BE2C (cell line): ENCODE measurements at regions not wholly inside any gene's neighbourhood (a gene's known extent, or its start where the extent isn't known, plus 50 kb on each side); places are given as distances from the start of the nearest gene placed in this dataset.

Experiments
- DNase-seq: peaks from one replicate; pipeline ENCODE4 v3.0.0-alpha.2; 2020
- H3K27me3 ChIP-seq: fragments of 250-450 bp; sonication (Bioruptor Pico); 2 replicates; pipeline ENCODE4 v1.5.1; 2020; ENCODE audit warnings: mild to moderate bottlenecking
- H3K36me3 ChIP-seq: fragments of 250-450 bp; sonication (Bioruptor Pico); 2 replicates; pipeline ENCODE4 v1.5.1; 2020; ENCODE audit warnings: mild to moderate bottlenecking
- H3K4me1 ChIP-seq: fragments of 250-450 bp; sonication (Bioruptor Pico); 2 replicates; pipeline ENCODE4 v1.5.1; 2020
- H3K4me3 ChIP-seq: 2 replicates; pipeline ENCODE4 v1.5.1; 2011; ENCODE audit warnings: low read depth, low read length
- H3K9me3 ChIP-seq: fragments of 250-450 bp; sonication (Bioruptor Pico); 2 replicates; pipeline ENCODE4 v1.5.1; 2020
- TF ChIP-seq, protein P1 (sequence below): IDR thresholded peaks from 2 replicates; pipeline ENCODE4 v1.5.1; 2012; ENCODE audit warnings: mild to moderate bottlenecking, low read depth, low read length

DNA sequence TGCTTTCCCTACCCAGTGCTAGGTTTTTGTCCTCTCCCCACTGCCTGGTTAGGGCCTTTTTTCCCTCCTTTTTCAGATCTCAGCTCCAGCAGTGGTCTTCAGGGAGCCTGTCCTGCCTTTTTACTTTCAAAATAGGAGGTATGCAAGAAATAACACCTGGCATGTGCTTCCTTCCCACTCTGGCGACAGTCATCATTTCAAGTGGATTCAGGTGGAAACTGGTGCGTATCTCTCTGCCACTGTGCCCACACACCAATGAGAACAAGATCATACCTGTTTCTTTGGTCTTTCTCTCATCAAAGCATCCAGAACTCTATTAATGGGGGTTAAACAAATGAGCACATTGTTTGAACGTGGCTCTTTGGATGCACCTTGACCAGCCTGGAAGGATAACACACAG lies 95.7 kb upstream of the GGTLC1 start:
- Histone ChIP-seq H3K4me3 (no peak overlapping the region), H3K36me3 (no peaks in the 10 kb centered on the region), H3K9me3 (no peaks in the 10 kb centered on the region), H3K27me3 (no peaks in the 10 kb centered on the region; the same call in 1 of the 2 replicates), H3K4me1 (no peaks in the 10 kb centered on the region)
- TF ChIP-seq, protein P1, sequence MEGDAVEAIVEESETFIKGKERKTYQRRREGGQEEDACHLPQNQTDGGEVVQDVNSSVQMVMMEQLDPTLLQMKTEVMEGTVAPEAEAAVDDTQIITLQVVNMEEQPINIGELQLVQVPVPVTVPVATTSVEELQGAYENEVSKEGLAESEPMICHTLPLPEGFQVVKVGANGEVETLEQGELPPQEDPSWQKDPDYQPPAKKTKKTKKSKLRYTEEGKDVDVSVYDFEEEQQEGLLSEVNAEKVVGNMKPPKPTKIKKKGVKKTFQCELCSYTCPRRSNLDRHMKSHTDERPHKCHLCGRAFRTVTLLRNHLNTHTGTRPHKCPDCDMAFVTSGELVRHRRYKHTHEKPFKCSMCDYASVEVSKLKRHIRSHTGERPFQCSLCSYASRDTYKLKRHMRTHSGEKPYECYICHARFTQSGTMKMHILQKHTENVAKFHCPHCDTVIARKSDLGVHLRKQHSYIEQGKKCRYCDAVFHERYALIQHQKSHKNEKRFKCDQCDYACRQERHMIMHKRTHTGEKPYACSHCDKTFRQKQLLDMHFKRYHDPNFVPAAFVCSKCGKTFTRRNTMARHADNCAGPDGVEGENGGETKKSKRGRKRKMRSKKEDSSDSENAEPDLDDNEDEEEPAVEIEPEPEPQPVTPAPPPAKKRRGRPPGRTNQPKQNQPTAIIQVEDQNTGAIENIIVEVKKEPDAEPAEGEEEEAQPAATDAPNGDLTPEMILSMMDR = no peak
- no peak for DNase-seq

DNA sequence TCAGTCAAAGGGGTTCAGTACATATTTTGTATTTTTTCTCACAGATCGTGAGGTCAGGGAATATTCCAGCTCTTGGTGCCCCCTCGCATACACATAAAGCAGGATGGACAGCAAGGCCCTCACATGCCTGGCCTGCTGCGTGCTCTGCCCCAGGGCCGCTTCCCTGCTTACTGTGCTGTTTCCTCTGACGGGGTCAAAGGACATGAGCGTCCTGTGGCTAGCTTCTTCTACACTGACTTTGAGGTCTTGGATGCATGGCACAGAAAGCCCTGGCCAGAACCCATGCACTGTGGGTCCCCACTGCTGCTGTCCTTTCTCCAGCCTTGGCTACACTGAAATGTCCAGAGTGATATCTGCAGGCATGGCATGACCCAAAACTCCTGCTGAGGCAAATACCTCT lies 92.5 kb upstream of the GGTLC1 start:
- Histone ChIP-seq H3K9me3 (no peaks in the 10 kb centered on the region), H3K36me3 (no peaks in the 10 kb centered on the region), H3K4me3 (no peak overlapping the region), H3K4me1 (no peaks in the 10 kb centered on the region), H3K27me3 (no peaks in the 10 kb centered on the region)
- TF ChIP-seq, protein P1 = no peak
- no peak for DNase-seq

DNA sequence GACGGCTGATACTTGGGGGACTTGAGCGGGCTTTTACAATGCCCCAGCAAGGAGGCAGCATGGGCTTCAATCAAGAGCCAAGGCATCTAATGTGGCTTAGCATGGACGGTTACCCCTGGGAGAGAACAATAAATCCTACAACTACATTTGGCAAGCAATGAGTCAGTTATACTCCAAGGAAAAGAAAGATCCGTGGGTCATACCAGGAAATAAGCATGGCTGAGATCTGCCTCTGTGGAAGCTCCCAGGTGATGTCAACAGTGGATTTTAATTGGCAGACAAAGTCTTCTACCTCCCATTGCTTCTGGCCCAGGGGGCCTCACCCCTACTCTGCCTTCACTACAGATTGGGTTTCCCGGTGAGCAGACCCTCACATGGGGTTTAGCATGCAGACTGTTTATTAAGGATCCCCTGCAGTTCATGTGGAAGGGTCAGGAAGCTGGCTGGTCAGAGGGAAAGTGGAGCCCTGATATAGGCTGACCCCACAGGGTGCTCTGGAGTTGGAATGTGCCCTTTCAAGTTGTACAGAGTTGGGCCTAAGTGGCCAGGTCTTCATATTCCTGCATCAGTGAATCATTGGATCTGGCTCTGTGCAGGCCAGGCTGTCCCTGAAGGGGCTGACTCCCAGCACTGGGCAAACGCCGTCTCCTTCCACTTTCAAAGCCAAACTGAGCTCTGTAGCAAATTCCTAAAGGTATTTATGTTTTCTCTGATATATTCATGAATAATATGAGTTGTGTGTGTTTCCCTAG lies 91.3 kb upstream of the GGTLC1 start:
- no peak for DNase-seq
- H3K4me1 ChIP-seq = no peaks in the 10 kb centered on the region
- H3K27me3 ChIP-seq = no peaks in the 10 kb centered on the region
- H3K9me3 ChIP-seq = no peaks in the 10 kb centered on the region
- H3K4me3 ChIP-seq = no peak overlapping the region
- TF ChIP-seq, protein P1 = no peak
- H3K36me3 ChIP-seq = no peaks in the 10 kb centered on the region

DNA sequence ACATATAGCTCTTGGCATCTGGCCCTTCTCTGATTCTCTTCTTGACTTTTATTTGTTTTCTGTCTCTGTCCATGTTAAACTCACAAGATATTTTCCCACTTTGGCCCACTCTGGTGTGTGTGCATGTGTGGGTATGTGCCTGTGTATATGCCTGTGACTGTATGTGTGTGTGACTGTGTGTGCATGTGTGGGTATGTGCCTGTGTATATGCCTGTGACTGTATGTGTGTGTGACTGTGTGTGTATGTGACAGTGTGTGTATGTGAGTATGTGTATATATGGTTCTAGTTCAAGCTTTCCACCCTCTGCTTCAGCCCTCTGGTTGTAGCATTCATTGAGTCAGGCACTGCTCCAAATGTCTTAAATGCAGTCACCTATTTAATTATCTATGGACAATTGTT lies 88.6 kb upstream of the GGTLC1 start:
- H3K4me3 ChIP-seq = no peak overlapping the region
- H3K36me3 ChIP-seq = no peaks in the 10 kb centered on the region
- no peak for DNase-seq
- no peaks in the 10 kb centered on the region for H3K9me3 ChIP-seq
- TF ChIP-seq, protein P1 = no peak
- no peaks in the 10 kb centered on the region for H3K4me1 ChIP-seq
- no peaks in the 10 kb centered on the region for H3K27me3 ChIP-seq

DNA sequence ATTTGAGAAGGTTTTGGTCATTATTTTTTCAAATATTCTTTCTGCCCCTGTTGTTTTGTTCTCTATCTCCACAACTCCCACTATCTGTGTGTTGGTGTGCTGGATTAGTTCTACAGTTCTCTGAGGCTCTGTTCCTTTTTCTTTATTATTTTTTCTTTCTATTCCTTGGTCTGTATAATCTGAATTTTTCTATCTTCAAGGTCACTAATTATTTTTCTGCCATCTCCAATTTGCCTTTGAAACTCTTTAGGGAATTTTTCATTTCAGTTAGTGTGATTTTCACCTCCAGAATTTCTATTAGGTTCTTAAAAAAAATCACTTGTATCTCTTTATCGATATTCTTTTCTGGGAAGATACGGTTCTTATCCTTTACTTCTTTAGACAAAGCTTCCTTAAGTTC lies 82.1 kb upstream of the GGTLC1 start:
- DNase-seq = no peak
- TF ChIP-seq, protein P1 = no peak
- no peak overlapping the region for H3K4me3 ChIP-seq
- H3K27me3 ChIP-seq = no peaks in the 10 kb centered on the region
- H3K4me1 ChIP-seq = no peaks in the 10 kb centered on the region
- no peaks in the 10 kb centered on the region for H3K9me3 ChIP-seq
- H3K36me3 ChIP-seq = no peaks in the 10 kb centered on the region

DNA sequence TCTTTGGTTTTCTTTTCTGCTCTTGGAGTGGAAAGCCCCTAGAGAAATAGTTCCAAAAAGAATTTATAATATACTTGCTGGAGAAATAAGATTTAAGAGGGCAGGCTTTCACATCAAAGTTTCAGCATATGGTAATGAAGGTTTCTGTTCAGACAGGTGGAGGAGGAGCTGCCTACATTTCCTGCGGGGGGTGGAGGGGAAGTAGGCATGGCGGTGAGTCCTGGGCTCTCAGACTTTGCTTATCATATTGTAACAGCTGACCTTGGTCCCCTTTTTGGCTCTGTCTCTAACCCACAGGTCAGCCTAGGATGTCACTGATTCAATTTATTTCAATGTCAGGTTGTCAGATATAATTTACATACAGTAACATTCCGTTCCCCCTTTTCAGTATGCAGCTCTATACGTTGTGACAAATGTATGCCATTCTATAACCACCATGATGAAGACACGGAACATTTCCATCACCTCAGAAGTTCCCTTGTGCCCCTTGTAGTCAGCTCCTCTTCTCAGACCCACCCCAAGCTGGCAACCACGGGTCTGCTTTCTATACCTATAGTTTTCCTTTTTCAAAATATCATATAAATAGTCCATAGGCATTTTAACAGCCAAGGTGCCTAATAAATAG lies 77.6 kb upstream of the GGTLC1 start:
- no peaks in the 10 kb centered on the region for H3K9me3 ChIP-seq
- H3K4me1 ChIP-seq = no peaks in the 10 kb centered on the region
- no peaks in the 10 kb centered on the region for H3K36me3 ChIP-seq
- H3K4me3 ChIP-seq = no peak overlapping the region
- TF ChIP-seq, protein P1 = no peak
- H3K27me3 ChIP-seq = no peaks in the 10 kb centered on the region
- no peak for DNase-seq
